Calu3 (cell line): ENCODE measurements at regions not wholly inside any gene's neighbourhood (a gene's known extent, or its start where the extent isn't known, plus 50 kb on each side); places are given as distances from the start of the nearest gene placed in this dataset.

Source experiments
- BruUV-seq: library from RNA; stranded (reverse); fragments of 400-500 nt; replicated peaks from 2 replicates; lab custom pipeline; 2021; lab: Mats Ljungman, UMichigan
- CTCF ChIA-PET: fragments of 300-600 bp; sonication (Branson Sonifier 250); formaldehyde crosslinking; loops from one replicate; lab custom pipeline; 2022; ENCODE audit warnings: antibody characterized with exemption; lab: Charles Lee
- DNase-seq: peaks from one replicate; pipeline ENCODE4 v3.0.0; 2022
- H3K27ac Mint-ChIP-seq: one replicate; pipeline ENCODE4 v1.8.0; 2022; ENCODE audit warnings: mixed read lengths; ENCODE audit not compliant: unreplicated experiment
- H3K27me3 Mint-ChIP-seq: one replicate; pipeline ENCODE4 v1.8.0; 2022; ENCODE audit warnings: mixed read lengths; ENCODE audit not compliant: unreplicated experiment
- H3K36me3 Mint-ChIP-seq: one replicate; pipeline ENCODE4 v1.8.0; 2022; ENCODE audit warnings: mild to moderate bottlenecking, moderate library complexity, mixed read lengths; ENCODE audit not compliant: insufficient read depth, unreplicated experiment
- H3K4me1 Mint-ChIP-seq: one replicate; pipeline ENCODE4 v1.8.0; 2022; ENCODE audit warnings: mild to moderate bottlenecking, low read depth, mixed read lengths; ENCODE audit not compliant: unreplicated experiment
- H3K4me3 Mint-ChIP-seq: one replicate; pipeline ENCODE4 v1.8.0; 2022; ENCODE audit warnings: mild to moderate bottlenecking, low read depth, moderate library complexity, mixed read lengths; ENCODE audit not compliant: unreplicated experiment
- H3K9me3 Mint-ChIP-seq: one replicate; pipeline ENCODE4 v1.8.0; 2022; ENCODE audit warnings: low read depth, mixed read lengths; ENCODE audit not compliant: unreplicated experiment
- CTCF ChIP-seq: fragments of 200-600 bp; IDR thresholded peaks from one replicate; pipeline ENCODE4 v1.8.0; 2022; ENCODE audit warnings: antibody characterized with exemption; ENCODE audit not compliant: unreplicated experiment
- intact Hi-C: fragments of 100-400 bp; cut with micrococcal nuclease; formaldehyde crosslinking; loops from one replicate; pipeline ENCODE4 v1.10.0; 2022; ENCODE audit not compliant: unreplicated experiment

- peak; percentile 19 for DNase-seq
- CTCF ChIA-PET: interaction anchor here (0.6 kb wide), 1 partner anchor 58 kb away, joined by 3 read pairs; no protein-coding TSS in a partner anchor
- no peaks in the 10 kb centered on the region for H3K4me1 Mint-ChIP-seq
- TF ChIP-seq CTCF: no peak
- H3K27ac Mint-ChIP-seq: no peak overlapping the region
- H3K27me3 Mint-ChIP-seq: no peaks in the 10 kb centered on the region
- BruUV-seq: no TSS peak
- intact Hi-C loops: loop anchor here (5.0 to 10.0 kb wide), 3 partner anchors 316 to 856 kb away; partner anchors contain the start of gene ZIC5
- peaks cover 8% of the 10 kb centered on the region for H3K36me3 Mint-ChIP-seq
- H3K9me3 Mint-ChIP-seq: no peaks in the 10 kb centered on the region
- H3K4me3 Mint-ChIP-seq: peak overlapping the region; percentile 69
Measured at GRCh38 chr13:99658261-99658991, 157.2 kb downstream of the TM9SF2 start.

GRCh38 chr13:99657848-99658260 lies 156.6 kb downstream of the TM9SF2 start:
- H3K4me1 Mint-ChIP-seq: no peaks in the 10 kb centered on the region
- BruUV-seq: no TSS peak
- peak; percentile 30 for DNase-seq
- H3K9me3 Mint-ChIP-seq: no peaks in the 10 kb centered on the region
- no peak for TF ChIP-seq CTCF
- no peak overlapping the region for H3K27ac Mint-ChIP-seq
- CTCF ChIA-PET: no interaction called here
- peak overlapping the region; percentile 69 for H3K4me3 Mint-ChIP-seq
- intact Hi-C loops: loop anchor here (5.0 to 10.0 kb wide), 3 partner anchors 317 to 857 kb away; partner anchors contain the start of gene ZIC5
- peaks cover 8% of the 10 kb centered on the region for H3K36me3 Mint-ChIP-seq
- no peaks in the 10 kb centered on the region for H3K27me3 Mint-ChIP-seq

GRCh38 chr13:99656844-99657381 lies 155.6 kb downstream of the TM9SF2 start:
- no peaks in the 10 kb centered on the region for H3K27me3 Mint-ChIP-seq
- BruUV-seq: no TSS peak
- H3K4me1 Mint-ChIP-seq: no peaks in the 10 kb centered on the region
- CTCF ChIA-PET: interaction anchor here (0.6 to 1.6 kb wide), 4 partner anchors 578 to 1471 kb away, joined by 3 to 7 read pairs (median 3); no protein-coding TSS in a partner anchor
- TF ChIP-seq CTCF: no peak
- H3K27ac Mint-ChIP-seq: no peak overlapping the region
- no peaks in the 10 kb centered on the region for H3K9me3 Mint-ChIP-seq
- intact Hi-C loops: loop anchor here (5.0 to 10.0 kb wide), 3 partner anchors 318 to 858 kb away; partner anchors contain the start of gene ZIC5
- H3K4me3 Mint-ChIP-seq: no peak overlapping the region
- H3K36me3 Mint-ChIP-seq: peaks cover 8% of the 10 kb centered on the region
- DNase-seq: no peak

GRCh38 chr13:99656092-99656745 lies 154.9 kb downstream of the TM9SF2 start:
- CTCF ChIA-PET: interaction anchor here (0.6 to 1.6 kb wide), 4 partner anchors 578 to 1472 kb away, joined by 3 to 7 read pairs (median 3); no protein-coding TSS in a partner anchor
- Mint-ChIP-seq H3K4me1 (no peaks in the 10 kb centered on the region), H3K9me3 (no peaks in the 10 kb centered on the region), H3K36me3 (peaks cover 8% of the 10 kb centered on the region), H3K27me3 (no peaks in the 10 kb centered on the region), H3K27ac (peak overlapping the region; percentile 75), H3K4me3 (peak overlapping the region; percentile 52)
- peak; percentile 39 for TF ChIP-seq CTCF
- intact Hi-C loops: loop anchor here (5.0 to 10.0 kb wide), 3 partner anchors 319 to 859 kb away; partner anchors contain the start of gene ZIC5
- DNase-seq: peak; percentile 65
- TSS peak; percentile 82 for BruUV-seq
